Muscle of back (tissue), 3 donors: ENCODE measurements at regions not wholly inside any gene's neighbourhood (a gene's known extent, or its start where the extent isn't known, plus 50 kb on each side); places are given as distances from the start of the nearest gene placed in this dataset.

Source experiments
- DNase-seq, 3 donors: peaks; one replicate each; pipeline versions ENCODE4 v3.0.0 to v3.0.0-alpha.2; 2013

GRCh38 chr7:13139436-13139835 lies 452.0 kb downstream of the ARL4A start:
- DNase-seq: no peak

- peak; percentile 23 to 75 (median 40) for DNase-seq
These were observed 457.2 kb downstream of the ARL4A start for GRCh38 chr7:13144673-13145072.

DNA sequence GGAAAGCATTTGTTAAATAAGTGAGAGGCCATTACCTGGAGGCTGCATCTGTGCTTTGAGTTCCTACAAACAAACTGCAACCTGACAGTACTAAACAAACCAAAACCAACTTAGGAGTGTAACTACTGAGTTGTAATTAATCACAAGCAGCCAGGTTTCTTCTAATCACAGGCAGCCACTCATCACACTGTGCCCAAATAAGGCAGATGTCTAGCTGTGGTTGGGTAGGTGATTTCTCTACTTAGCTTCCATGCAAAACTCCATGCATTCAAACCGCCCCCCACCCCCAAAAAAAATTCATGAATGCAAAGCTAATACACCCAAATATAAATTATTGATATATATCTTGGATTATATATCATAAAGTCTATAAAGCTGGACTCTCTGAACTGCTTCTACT lies 461.1 kb downstream of the ARL4A start:
- DNase-seq: no peak

DNA sequence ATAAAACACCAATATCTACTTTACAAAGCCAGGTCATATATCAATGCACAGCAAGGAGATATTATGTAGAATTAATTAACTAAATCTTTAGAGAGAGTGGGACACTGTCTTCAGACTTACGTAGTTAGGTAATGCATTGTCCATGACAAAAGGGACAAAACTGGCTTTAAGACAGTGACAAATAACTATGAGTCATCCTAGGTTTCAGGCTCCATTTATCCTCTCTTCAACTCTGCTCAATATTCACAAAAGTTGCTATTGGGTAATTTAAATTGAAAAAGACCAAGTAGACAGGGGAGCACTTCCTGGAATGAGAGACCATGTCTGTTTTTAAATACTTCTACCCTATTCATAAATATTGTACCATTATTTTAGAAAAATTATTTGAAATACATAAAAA lies 464.5 kb downstream of the ARL4A start:
- no peak for DNase-seq

- no peak for DNase-seq
These were observed 465.3 kb downstream of the ARL4A start for GRCh38 chr7:13152755-13153154.

DNA sequence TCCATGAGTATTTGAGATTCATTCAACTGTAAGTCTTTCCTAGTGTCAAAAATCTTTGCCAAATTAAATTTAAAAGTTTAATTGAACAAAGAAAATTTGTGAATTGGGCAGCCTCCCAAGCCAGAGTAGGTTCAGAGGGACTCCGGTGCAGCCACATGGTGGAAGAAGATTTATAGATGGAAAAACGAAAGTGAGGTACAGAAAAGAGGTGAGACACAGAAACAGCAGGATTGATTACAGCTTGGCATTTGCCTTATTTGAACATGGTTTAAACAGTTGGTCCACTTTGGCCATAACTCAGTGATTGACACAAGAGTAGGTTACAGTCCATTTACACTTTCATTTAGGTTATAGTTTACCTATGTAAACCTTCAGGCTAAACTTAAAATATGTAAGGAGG lies 465.8 kb downstream of the ARL4A start:
- DNase-seq: no peak

GRCh38 chr7:13153742-13154141 lies 466.3 kb downstream of the ARL4A start:
- no peak for DNase-seq

GRCh38 chr7:13155188-13155587 lies 467.8 kb downstream of the ARL4A start:
- no peak for DNase-seq

DNA sequence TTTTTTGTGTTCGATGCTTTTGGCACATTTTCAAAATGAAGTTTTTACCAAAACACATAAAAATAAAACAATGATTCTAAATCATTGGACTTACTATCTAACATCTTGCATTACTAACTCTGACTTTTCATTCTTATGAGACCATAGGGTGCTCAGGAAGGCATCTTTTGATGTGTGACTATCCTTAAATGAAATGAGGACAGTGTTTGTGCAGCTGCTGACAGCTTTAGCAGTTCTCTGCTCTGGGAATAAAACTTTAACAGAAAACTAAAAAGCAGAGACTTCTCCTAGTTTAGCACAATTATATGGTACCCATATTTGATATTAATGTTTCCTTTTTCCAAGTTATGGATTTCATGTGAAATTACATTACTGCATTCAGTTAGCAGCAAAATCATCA lies 471.6 kb downstream of the ARL4A start:
- DNase-seq: peak in 1 of 3 donors; percentile 33

DNA sequence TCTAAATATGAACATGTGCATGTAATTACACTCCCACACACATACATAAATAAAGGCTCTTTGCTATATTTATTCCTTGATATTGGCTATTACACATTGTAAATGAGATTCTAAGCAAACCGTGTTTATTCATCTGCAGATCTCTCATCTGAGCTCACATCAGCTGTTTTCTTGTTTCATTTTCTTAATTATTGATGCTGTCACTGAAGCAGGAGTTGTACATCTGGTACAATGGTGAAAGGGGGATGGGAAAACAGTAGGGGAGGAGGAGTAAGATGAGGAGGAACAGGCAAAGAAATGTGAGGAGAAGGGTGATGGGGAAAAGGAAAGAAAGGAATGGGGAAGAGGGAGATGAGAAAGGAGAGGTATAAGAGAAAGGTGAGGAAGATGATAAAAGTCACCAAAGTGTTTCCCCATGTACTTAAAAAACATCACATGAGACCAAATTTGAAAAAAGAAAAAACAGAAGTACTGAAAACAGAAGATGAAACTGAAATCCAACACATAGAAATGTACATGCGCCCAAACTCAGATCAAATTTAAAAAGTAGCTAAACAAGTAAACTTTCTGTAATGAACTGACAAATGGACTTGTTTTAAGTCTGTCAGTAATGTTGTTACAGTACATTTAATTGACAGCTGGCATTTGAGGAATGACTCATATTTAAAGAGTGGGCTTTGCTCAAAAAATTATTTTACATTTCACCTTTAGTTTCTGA lies 472.2 kb downstream of the ARL4A start:
- no peak for DNase-seq

GRCh38 chr7:13161125-13161524 lies 473.7 kb downstream of the ARL4A start:
- DNase-seq: no peak

DNA sequence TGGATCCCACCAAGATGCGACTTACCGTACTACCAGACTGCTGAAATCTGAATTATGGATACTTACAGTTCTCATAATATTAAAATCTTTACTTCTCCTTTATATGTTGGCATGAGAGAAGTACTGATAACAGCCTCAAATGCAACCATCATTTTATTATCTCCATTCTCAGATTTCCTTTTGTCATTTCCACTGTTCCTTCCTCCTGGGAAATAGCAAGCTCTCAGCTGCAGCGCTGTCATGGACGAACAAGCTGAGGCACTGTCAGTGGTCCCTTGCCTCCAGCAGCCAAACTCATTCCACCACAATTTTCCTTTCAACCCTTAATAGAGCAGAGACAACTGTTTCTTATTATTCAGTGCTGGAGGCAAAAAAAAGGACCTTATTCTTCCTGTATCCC lies 478.4 kb downstream of the ARL4A start:
- DNase-seq: no peak

DNA sequence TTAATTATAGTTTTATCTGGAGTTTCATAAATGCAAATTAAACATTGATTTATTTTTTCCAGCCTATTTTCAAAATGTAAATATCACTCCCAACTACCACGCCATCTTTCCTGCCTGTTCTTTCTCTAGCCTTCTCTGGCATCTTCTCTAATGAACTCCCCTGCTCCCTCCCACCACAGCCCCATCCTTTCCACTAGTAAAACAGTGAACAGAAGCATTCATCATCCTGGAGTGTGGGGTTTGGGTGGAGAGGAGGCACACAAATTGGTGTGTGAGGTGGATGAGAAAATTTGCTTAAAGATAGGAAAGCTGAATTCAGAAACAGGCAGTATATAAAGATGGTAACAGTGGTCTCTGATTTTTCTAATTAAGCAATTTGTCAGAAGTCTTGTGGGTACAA lies 479.4 kb downstream of the ARL4A start:
- no peak for DNase-seq

DNA sequence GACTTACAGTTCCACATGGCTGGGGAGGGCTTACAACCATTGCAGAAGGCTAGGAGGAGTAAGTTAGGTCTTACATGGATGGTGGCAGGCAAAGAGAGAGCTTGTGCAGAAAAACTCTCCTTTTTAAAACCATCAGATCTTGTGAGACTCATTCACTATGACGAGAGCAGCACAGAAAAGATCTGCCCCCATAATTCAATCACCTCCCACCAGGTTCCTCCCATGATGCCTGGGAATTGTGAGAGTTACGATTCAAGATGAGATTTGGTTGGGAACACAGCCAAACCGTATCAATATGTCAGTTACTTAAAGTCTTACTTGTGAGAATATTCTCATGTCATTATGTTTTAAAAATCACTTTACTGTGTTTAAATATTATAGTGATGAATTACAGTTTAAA lies 481.9 kb downstream of the ARL4A start:
- DNase-seq: no peak

GRCh38 chr7:13174991-13175390 lies 487.6 kb downstream of the ARL4A start:
- DNase-seq: no peak

DNA sequence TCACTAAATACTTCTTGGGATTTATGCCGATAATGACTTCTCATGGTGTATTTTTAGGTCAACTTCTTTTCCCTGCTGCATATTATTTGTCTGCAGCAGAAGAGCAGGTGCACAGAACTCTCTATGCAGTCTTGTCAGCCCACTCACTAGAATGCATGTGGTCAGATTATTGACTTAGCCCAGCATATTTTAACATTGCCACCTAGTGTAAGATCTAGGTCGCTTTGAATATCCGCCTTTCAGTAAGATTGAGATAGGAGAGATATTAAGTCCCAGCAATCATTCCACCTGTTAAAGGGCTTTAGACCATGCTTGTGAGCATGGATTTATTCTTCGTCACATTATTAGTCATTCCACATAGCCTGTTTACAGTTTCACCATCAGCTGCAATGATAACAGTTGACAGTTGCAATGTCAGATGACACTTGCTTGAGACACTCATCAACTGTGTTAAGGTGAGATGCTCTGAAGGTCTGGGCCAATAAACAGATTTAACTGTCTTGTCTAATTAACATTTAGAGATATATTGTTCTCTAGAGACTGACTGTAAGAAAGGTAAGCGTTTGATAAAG lies 491.7 kb downstream of the ARL4A start:
- DNase-seq: peak in 1 of 3 donors; percentile 26

DNA sequence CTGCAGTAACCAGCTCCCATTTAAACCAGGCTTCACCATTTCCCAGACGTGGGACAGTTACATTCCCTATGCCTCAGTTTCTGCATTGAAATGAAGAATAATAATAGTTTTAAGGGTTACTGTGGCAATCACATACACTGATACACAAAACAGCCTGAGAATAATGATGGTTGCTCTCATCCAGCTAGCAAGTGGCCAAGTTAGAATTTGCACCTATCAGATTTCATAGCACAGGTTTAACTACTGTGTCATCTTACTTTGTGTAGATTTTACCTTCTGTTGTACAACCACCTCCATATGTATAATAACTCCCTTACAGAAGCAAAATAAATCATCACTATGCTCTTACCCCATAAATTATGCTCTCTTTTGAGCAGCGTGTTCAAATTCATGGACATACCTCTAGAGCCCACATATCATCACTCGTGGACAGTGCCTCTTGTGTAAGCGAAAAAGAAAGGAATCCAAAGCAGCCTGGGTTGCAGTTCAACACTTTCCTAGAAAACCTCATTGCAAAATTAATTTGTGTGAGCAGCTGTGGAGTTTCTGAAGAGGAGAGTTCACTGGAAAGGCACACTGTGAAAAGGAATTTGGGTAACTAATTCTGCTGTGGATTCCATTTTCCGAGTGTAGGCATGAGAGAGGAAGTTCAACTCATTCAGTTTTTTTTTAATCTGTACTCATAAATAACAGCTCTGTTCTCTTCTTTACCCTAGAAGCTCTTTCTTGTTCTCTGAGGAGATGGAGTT lies 492.5 kb downstream of the ARL4A start:
- peak in 1 of 3 donors; percentile 57 for DNase-seq

GRCh38 chr7:13181216-13181615 lies 493.8 kb downstream of the ARL4A start:
- DNase-seq: peak in 1 of 3 donors; percentile 49

DNA sequence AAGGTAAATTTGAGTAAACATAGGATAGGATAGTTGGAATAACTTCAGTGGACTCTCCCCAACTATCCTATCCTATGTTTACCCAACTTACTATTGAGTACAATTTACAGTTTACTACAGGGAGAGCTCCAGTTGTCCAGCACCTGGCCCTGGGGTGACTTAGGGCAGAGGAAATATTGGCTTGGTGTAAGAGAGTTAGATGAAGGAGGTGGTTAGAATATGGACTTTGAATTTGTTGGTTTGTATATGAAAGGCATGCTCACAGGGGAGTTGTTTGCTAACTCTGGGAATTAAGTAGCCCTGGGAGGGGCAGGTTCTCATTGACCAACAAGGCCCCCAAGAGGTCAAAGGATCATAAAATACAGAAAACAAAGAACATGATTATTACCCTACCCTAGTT lies 497.7 kb downstream of the ARL4A start:
- no peak for DNase-seq

GRCh38 chr7:13188236-13188805 lies 500.9 kb downstream of the ARL4A start:
- no peak for DNase-seq

GRCh38 chr7:13188922-13189321 lies 501.5 kb downstream of the ARL4A start:
- DNase-seq: peak in 1 of 3 donors; percentile 14

DNA sequence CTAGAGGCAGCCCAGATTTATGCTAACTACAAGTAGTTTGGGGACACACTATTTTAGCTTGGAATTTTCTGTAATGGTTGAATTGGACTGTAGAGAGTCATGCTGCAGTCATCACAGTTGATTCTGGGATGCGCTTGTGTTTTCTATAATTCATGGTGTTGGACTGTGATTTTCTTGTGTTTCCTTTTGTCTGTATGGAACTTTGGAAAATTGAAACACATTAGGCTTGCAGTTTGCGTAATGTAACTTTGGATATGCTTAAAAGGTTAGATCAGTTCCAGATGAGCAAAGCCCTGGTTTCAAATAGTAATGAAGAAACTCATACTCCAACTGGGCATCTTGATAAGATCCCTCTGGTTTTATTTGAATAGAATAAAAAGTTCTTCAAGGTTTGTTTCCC lies 502.2 kb downstream of the ARL4A start:
- peak; percentile 39 to 72 (median 40) for DNase-seq

- DNase-seq: no peak
These were observed 510.1 kb downstream of the ARL4A start for GRCh38 chr7:13197501-13197900.
